ENCODE measurements at regions not wholly inside any gene's neighbourhood (a gene's known extent, or its start where the extent isn't known, plus 50 kb on each side); places are given as distances from the start of the nearest gene placed in this dataset.

DNA sequence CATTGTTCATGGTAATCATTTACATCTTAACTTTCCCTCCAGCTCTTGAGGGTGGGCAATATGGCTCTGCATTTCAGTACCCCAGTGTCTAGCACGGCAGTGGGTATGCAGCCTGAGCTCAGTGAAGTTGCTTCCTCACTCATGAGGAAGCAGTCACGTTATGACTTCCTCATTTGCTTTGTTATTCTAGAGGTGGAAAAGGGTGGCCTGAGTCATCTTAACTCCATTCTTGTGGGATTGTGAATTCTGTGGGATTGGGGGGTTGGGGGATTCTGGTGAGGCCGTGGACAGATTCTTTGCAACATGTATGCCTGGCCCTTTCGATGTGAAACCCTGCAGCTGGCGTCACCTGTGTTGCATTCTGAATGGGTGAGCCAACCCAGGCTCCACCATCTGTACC, 406.7 kb upstream of the ZNF507 start:
- intact Hi-C loops (cut with micrococcal nuclease) = no loop called here

DNA sequence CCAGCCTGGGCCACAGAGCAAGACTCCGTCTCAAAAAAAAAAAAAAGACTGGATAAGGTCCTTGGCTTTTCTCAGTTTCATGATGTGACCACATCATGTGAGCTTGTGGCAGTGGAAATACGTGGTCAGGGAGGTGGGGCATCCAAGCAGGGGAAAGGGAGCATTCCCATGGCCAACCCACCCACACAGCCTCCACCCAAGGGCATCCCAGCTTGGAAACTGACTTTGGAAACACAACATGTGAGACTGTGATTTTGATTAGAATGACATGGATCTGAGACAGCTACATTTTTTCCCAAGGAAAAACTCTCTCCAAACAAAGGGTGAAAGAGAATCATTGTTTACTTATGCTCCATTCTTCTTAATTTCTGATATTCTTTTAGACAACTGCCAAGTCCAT, 405.0 kb upstream of the ZNF507 start:
- intact Hi-C loops (cut with micrococcal nuclease) = no loop called here

DNA sequence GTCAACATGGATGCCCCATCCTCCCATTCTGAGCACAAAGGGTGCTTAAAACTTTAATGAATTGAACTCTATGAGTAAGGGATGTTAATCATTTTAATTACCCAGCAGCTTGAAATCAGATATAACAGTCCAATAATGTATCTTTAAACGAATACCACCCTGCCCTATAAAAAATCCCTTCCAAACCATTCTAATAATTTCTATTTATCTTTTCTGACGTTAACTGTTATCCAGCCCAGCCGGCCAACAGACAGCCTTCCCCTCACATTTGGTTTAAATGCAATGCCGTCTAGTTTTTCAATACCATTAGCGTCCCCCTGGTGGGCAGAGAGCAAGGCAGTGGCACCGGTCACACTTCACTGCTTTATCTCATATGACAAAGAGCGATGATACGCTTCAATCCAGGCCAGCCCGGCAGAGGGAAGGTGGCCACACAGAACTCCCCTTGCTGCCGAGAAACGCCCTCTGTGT, 402.2 kb upstream of the ZNF507 start:
- intact Hi-C loops (cut with micrococcal nuclease) = no loop called here

DNA sequence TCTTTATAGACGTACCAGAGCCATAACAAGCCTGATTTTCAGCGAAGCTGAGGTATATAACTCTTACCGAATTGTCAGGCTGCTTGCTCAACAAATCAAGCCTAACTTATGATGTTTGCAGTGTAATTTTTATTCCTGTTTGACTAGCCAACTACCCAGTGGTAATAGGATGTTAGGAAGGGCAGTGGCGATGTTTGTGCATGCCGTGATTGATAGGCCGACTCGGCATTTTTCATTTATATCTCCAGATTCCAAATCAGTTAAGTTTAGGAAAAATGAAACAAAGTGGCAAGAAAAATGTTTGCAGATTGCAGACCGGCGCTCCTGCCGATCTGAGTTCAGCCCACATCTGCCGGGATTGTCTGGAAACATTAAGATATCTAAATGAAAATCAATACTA, 401.6 kb upstream of the ZNF507 start:
- intact Hi-C loops (cut with micrococcal nuclease) = no loop called here

DNA sequence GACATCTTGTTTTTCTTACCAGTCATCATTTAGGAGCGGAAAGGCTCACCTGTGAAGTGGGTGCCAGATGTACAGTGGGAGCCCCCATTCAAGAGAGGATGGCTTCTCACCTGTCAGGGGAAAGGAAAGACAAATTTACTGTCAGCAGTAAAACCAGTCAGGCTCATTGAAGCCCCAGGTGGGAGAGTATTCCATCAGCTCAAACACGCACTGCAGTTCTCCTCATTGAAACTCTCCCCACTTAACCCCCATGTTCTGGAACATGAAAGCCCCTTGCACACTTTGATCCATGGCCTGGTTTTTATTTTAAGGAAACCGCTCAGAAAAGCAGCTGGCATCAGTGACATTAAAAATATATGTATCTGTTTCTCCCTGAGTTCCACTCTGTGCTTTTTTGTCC, 401.1 kb upstream of the ZNF507 start:
- intact Hi-C loops (cut with micrococcal nuclease) = no loop called here

DNA sequence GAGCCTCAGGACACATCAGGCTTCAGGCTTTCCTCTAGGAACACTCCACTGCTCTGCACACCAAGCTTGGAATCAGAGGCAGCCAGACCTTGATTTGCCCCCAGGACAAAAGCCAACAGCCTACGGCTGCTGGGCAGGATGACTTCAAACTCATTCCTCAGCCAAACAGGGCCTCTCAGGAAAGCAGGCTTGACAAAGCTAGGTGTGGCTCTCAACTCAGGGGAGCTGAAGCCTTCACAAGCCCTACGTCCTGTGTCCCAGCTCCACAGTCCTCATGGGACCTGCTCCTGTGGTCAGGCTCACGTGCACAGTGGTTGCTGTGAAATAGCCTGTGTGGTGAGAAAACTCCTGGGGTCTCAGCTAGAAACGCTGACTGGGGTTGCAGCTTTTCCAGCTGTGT, 398.9 kb upstream of the ZNF507 start:
- intact Hi-C loops (cut with micrococcal nuclease) = no loop called here

- intact Hi-C loops (cut with micrococcal nuclease) = no loop called here
These were observed 397.8 kb upstream of the ZNF507 start for GRCh38 chr19:31947436-31948115.

- intact Hi-C loops (cut with micrococcal nuclease) = no loop called here
These were observed 392.7 kb upstream of the ZNF507 start for GRCh38 chr19:31952693-31953092.

- intact Hi-C loops (cut with micrococcal nuclease) = no loop called here
These were observed 390.3 kb upstream of the ZNF507 start for GRCh38 chr19:31955061-31955460.

DNA sequence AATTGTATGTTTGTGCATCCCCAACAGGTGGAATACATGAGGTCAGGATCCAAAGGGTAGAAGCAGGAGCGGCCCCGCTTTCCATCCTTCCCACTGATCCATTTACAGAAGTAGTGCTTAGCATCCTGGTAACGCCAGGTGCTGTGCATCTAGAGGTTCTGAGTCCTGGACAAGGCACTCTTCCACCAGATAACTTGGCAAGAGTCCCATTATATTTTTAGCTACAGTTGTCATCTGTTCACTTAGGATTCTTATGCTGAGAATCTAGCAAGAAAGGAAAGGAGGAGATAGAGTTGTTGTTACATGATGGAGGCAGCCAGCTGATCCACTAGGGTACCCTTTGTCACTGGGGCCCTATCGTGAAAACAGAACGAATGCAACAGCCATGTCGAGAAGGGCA, 389.5 kb upstream of the ZNF507 start:
- intact Hi-C loops (cut with micrococcal nuclease) = no loop called here

DNA sequence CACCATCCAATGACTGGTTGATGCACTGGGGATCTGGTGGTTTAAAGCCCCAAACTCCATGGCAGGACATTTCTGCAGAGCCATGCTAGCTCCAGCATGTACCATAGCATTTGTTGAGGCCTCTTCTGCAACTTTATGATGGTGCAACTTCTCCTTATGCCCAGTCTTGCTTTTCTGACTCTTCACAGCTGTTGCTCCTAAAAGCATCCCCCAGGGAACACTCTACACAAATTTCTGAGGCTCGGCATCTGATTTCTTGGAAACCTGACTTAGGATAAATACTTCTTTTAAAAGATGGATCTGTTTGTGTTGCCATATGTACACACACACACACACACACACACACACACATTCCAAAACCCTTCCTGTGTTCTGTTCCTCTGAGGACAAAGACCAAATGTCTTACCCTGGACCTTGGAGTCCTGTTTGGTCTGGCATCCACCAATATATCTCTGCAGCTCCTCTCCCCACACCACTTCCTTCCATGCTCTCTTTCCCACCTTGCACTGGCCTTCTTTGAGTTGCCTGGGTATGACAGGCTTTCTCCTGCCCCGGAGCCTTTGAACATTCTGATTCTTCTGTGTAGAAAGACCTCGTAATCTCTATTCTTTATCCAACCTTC, 388.5 kb upstream of the ZNF507 start:
- intact Hi-C loops (cut with micrococcal nuclease) = no loop called here

- intact Hi-C loops (cut with micrococcal nuclease) = no loop called here
These were observed 387.7 kb upstream of the ZNF507 start for GRCh38 chr19:31957711-31958110.

DNA sequence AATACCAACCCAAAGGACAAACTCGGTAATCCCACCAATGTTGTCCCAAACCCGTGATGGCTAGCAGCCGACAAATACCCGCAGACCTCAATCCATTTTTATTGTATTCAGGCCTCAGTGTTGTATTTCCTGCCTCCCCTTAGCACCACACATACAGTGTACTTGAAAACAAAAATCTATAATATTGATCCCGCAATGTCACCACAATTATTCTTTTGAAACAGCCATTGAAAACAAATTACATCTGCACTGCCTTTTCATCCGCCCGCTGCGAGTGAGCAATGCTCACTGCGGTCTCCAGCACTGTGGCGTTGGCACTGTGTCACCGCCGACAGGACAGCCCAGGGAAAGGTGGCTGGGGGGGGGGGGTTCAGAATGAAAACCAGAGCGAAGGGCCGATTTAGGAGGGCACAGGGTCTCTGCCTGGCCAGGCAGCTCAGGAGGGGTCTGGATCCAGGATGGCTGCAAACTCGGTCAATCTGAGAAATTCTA, 385.8 kb upstream of the ZNF507 start:
- intact Hi-C loops (cut with micrococcal nuclease) = no loop called here

GRCh38 chr19:31960474-31960873, 384.9 kb upstream of the ZNF507 start:
- intact Hi-C loops (cut with micrococcal nuclease) = no loop called here

DNA sequence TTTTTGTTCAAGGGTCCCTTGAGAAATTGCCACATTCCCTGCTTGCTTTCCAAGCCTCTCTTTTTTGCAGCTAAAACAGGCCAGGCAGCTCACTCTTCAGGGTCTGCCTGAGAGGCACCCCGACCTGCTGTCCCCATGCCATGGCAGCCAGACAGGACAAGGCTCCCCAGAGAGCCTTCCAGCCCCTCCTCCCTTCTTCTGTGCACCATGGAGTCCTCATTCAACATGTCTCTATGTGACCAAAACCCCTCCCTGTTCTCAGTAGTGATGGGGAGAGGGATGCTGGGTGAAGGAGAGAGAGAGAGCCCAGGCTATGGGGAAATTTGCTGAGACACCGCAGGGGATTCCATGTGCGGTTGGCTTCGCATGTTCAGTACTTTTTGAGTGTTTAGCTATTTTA, 384.2 kb upstream of the ZNF507 start:
- intact Hi-C loops (cut with micrococcal nuclease) = no loop called here

DNA sequence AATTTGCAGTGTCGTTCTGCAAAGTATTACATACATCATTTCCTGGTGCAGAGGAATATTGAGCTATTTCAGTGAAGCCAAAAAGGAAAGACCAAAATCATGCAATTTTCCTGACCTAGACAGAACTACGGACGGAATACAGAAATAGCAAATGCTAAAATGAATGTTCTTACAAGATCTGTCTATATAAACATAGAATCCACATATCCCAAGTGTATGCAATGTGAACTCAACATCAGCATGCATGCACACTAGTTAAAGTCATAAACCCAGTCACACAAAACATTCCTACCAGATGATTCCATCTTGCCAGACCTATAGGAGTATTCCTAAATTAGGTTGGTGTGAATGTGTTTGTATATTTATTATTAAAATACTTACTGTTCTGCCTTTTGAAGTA, 383.7 kb upstream of the ZNF507 start:
- intact Hi-C loops (cut with micrococcal nuclease) = no loop called here

- intact Hi-C loops (cut with micrococcal nuclease) = no loop called here
These were observed 382.8 kb upstream of the ZNF507 start for GRCh38 chr19:31962561-31962996.

DNA sequence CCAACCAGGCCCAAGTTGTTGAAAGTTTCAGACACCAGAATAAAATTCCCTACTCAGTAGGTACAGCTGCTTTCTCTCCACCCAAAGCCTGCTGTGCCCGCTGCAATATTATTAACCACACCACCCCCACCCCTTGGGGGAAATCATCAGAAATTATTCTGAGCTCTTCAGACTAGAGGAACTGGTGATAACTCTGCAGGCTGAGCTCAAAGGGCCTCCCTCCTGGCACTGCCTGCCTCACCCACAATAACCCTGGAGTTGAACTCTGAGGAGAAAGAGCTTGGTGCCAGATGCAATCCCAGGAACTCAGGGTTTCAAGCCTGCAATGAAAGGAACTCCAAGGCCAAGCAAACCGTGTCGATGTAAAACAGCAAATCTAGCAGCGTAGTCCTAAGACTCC, 381.7 kb upstream of the ZNF507 start:
- intact Hi-C loops (cut with micrococcal nuclease) = no loop called here

DNA sequence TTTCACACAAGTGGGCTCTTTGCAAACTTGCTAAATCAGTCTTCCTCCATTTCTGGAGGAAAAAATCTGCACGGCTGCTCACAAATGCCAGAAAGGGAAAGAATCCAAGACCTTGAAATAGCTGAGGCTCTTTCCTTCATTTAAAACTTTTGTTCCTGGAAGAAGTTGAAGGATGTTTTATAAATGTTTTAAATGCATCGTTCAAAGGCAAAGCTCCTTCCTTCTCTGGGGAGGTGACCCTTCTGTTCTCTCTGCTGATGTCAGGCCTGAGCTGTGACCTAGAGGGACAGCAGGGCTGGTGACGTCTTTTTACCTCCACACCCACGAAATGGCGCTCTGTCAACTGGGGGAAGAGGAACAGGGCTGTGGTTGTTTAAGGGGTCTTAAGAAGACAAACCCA, 376.4 kb upstream of the ZNF507 start:
- intact Hi-C loops (cut with micrococcal nuclease) = no loop called here

DNA sequence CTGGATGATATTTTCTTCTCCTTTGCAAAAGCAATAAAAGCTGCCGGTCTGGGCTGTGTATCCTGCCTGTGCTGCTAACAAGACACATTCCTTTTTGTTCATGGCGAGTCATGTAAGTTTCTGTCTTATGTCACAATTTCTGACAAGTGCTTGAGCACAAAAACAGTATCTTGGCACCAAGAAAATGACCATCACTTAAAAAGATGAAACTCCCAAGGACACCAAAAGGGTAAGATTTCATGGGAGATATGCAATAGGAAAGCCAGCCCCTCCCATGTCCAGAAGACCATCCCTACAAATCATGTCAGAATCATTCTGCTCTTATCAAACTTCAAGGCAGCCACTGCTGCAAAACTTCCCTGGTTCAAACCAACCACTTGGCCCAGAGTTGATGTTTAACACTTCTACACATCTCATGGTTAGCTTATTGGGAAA, 375.4 kb upstream of the ZNF507 start:
- intact Hi-C loops (cut with micrococcal nuclease) = no loop called here

DNA sequence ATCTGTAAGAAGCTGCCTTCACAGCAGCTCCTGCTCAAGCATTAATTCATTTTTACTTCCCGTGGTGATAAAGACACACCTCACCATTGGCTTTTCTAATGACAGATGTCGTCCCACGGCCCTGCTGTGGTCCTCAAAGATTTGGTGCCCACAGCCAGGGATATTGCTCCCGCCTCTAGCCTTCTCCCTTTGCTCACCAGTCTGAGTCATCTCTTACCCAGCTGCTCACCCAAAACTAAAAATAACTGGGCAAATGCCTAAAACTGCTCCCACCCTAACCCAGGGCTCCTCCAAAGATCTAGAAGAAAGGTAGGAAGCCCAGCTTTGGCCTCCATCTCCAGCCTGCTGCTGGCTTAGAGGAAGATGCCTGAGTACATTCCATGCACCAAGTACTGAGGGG, 371.1 kb upstream of the ZNF507 start:
- intact Hi-C loops (cut with micrococcal nuclease) = no loop called here

DNA sequence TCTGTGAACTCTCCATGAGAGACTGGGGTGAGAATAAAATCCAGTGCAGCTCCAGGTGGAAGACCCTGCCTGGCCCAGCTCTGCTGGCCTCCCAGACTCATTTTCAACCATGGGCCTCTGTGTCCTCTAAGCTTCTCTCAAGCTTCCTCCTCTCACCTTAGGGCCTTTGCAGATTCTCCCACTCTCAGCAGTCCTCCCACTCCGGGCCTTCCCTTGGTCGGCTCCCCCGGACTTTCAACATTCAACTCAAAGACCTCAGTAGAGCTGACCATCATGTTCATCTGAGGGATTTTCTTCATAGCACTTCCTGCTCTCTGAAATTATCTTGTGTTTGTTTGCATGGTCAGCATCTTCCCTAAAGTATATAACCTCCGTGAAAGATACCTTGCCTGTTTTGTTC, 370.5 kb upstream of the ZNF507 start:
- intact Hi-C loops (cut with micrococcal nuclease) = no loop called here

DNA sequence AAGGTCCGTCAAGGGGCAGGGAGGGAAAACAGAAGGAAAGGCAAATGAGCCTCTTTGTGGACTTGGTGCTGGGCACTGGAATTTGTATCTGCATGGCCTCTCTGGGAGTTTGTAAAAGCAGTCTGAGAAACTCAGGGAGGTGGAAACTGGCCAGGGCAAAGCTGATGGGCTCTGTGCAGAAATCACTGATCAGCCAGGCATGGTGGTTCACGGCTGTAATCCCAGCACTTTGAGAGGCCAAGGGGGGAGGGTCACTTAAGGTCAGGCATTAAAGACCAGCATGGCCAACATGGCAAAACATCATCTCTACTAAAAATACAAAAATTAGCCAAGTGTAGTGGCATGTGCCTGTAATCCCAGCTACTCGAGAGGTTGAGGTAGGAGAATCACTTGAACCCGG, 369.9 kb upstream of the ZNF507 start:
- intact Hi-C loops (cut with micrococcal nuclease) = no loop called here

All from T-helper 2 cell treated with Interferon-gamma antibody and Interleukin-4, amounts not matched to agents 100 ng/mL and 5 ng/mL, for 36 hours (primary cell).